GM23338 (cell line): ENCODE measurements at regions not wholly inside any gene's neighbourhood (a gene's known extent, or its start where the extent isn't known, plus 50 kb on each side); places are given as distances from the start of the nearest gene placed in this dataset.

Experiments
- ATAC-seq: fragments of 200-7000 bp; cut with Tn5 transposase; 3 replicates; pipeline ENCODE4 v1.9.1; 2020
- DNase-seq: peaks from one replicate; pipeline ENCODE4 v3.0.0-alpha.2; 2015; ENCODE audit warnings: low spot score
- H2AFZ ChIP-seq: fragments of 200-600 bp; sonication (generic); 2 replicates; pipeline ENCODE4 v1.8.0; 2016; ENCODE audit warnings: antibody characterized with exemption, mild to moderate bottlenecking, moderate library complexity
- H3F3A ChIP-seq: fragments of 200-600 bp; sonication (generic); replicated peaks from 2 replicates; pipeline ENCODE4 v1.8.0; 2017; ENCODE audit warnings: antibody characterized with exemption, mixed run types, low read depth
- H3K27ac ChIP-seq: fragments of 200-600 bp; sonication (generic); 2 replicates; pipeline ENCODE4 v1.6.1; 2016; ENCODE audit warnings: low read depth
- H3K27me3 ChIP-seq: fragments of 200-600 bp; sonication (generic); 2 replicates; pipeline ENCODE4 v1.8.0; 2016; ENCODE audit warnings: mild to moderate bottlenecking, mixed run types, moderate library complexity; ENCODE audit not compliant: insufficient read depth
- H3K36me3 ChIP-seq: fragments of 200-600 bp; sonication (generic); 2 replicates; pipeline ENCODE4 v1.8.0; 2016; ENCODE audit warnings: mild to moderate bottlenecking; ENCODE audit not compliant: insufficient read depth
- H3K4me1 ChIP-seq: fragments of 200-600 bp; sonication (generic); 2 replicates; pipeline ENCODE4 v1.8.0; 2016; ENCODE audit warnings: mild to moderate bottlenecking, moderate library complexity; ENCODE audit not compliant: insufficient read depth
- H3K4me2 ChIP-seq: fragments of 200-600 bp; sonication (generic); 2 replicates; pipeline ENCODE4 v1.7.1; 2017; ENCODE audit warnings: mixed run types
- H3K4me3 ChIP-seq: fragments of 200-600 bp; sonication (generic); 2 replicates; pipeline ENCODE4 v1.6.1; 2016; ENCODE audit warnings: mixed run types
- H3K79me2 ChIP-seq: fragments of 200-600 bp; sonication (generic); replicated peaks from 2 replicates; pipeline ENCODE4 v1.8.0; 2017; ENCODE audit warnings: mild to moderate bottlenecking; ENCODE audit not compliant: insufficient read depth
- H3K9me2 ChIP-seq: fragments of 200-600 bp; sonication (generic); 2 replicates; pipeline ENCODE4 v1.8.0; 2017; ENCODE audit not compliant: insufficient read depth
- H4K20me1 ChIP-seq: fragments of 200-600 bp; sonication (generic); replicated peaks from 2 replicates; pipeline ENCODE4 v1.8.0; 2017; ENCODE audit warnings: mild to moderate bottlenecking; ENCODE audit not compliant: insufficient read depth
- H3K27ac Mint-ChIP-seq: 2 replicates; pipeline ENCODE4 v1.8.0; 2020; ENCODE audit warnings: inconsistent platforms, mild to moderate bottlenecking, moderate library complexity, mixed read lengths
- H3K27me3 Mint-ChIP-seq: 3 replicates; pipeline ENCODE4 v1.8.0; 2022; ENCODE audit warnings: low read depth, mild to moderate bottlenecking, moderate library complexity, mixed read lengths, inconsistent platforms; ENCODE audit not compliant: insufficient read depth, poor library complexity
- H3K36me3 Mint-ChIP-seq: 3 replicates; pipeline ENCODE4 v1.8.0; 2021; ENCODE audit warnings: low read depth, mild to moderate bottlenecking, inconsistent platforms, moderate library complexity, mixed read lengths
- H3K4me1 Mint-ChIP-seq: 3 replicates; pipeline ENCODE4 v1.8.0; 2020; ENCODE audit warnings: mild to moderate bottlenecking, inconsistent platforms, mixed read lengths
- H3K4me3 Mint-ChIP-seq: 3 replicates; pipeline ENCODE4 v1.8.0; 2021; ENCODE audit warnings: moderate library complexity, mild to moderate bottlenecking, inconsistent platforms, mixed read lengths
- H3K9me3 Mint-ChIP-seq: 3 replicates; pipeline ENCODE4 v1.8.0; 2020; ENCODE audit warnings: moderate library complexity, mild to moderate bottlenecking, inconsistent platforms, mixed read lengths
- CREB1 ChIP-seq: fragments of 250-450 bp; sonication (Bioruptor Pico); IDR thresholded peaks from 2 replicates; pipeline ENCODE4 v1.5.0; 2020; ENCODE audit warnings: low read depth, mild to moderate bottlenecking, moderate library complexity
- EZH2 ChIP-seq: fragments of 200-600 bp; sonication (generic); IDR thresholded peaks from one replicate; pipeline ENCODE4 v1.8.0; 2017; ENCODE audit warnings: antibody characterized with exemption, mild to moderate bottlenecking, low read depth; ENCODE audit not compliant: unreplicated experiment
- EZH2phosphoT487 ChIP-seq: fragments of 200-600 bp; sonication (generic); IDR thresholded peaks from one replicate; pipeline ENCODE4 v1.8.1; 2018; ENCODE audit warnings: antibody characterized with exemption; ENCODE audit not compliant: unreplicated experiment
- JUNB ChIP-seq: IDR thresholded peaks from one replicate; pipeline ENCODE4 v1.6.1; 2016; ENCODE audit warnings: antibody characterized with exemption; ENCODE audit not compliant: unreplicated experiment
- NANOG ChIP-seq: IDR thresholded peaks from 2 replicates; pipeline ENCODE4 v1.6.1; 2016; ENCODE audit warnings: antibody characterized with exemption, borderline replicate concordance
- POLR2AphosphoS5 ChIP-seq: IDR thresholded peaks from 2 replicates; pipeline ENCODE4 v1.6.1; 2016; ENCODE audit warnings: antibody characterized with exemption, low read depth
- STAT1 ChIP-seq: IDR thresholded peaks from one replicate; pipeline ENCODE4 v1.6.1; 2016; ENCODE audit warnings: antibody characterized with exemption; ENCODE audit not compliant: unreplicated experiment
- ZNF114 ChIP-seq: fragments of 250-450 bp; sonication (Bioruptor Pico); IDR thresholded peaks from 2 replicates; pipeline ENCODE4 v1.5.0; 2020; ENCODE audit warnings: mild to moderate bottlenecking, moderate library complexity
- ZNF331 ChIP-seq: fragments of 250-450 bp; sonication (Bioruptor Pico); IDR thresholded peaks from 2 replicates; pipeline ENCODE4 v1.5.0; 2020; ENCODE audit warnings: low read depth, mild to moderate bottlenecking, moderate library complexity
- TF ChIP-seq, protein P1 (sequence below): IDR thresholded peaks from 2 replicates; pipeline ENCODE4 v1.6.1; 2016; ENCODE audit warnings: antibody characterized with exemption
- TF ChIP-seq, protein P2 (sequence below): fragments of 250-450 bp; sonication (Bioruptor Pico); IDR thresholded peaks from 2 replicates; pipeline ENCODE4 v1.5.0; 2020; ENCODE audit warnings: mild to moderate bottlenecking, moderate library complexity
- TF ChIP-seq, protein P3 (sequence below): IDR thresholded peaks from one replicate; pipeline ENCODE4 v1.6.1; 2018; ENCODE audit warnings: antibody characterized with exemption; ENCODE audit not compliant: unreplicated experiment
- TF ChIP-seq, protein P4 (sequence below), 2 experiments: fragments of 200-600 bp in 1 of 2; sonication (generic) in 1 of 2; conservative IDR thresholded peaks; 2 replicates each; pipeline versions ENCODE4 v1.5.1 to v1.6.1; 2016 to 2017; ENCODE audit warnings: antibody characterized with exemption in 2 of 2, low read depth in 2 of 2, mild to moderate bottlenecking in 2 of 2, moderate library complexity in 1 of 2

DNA sequence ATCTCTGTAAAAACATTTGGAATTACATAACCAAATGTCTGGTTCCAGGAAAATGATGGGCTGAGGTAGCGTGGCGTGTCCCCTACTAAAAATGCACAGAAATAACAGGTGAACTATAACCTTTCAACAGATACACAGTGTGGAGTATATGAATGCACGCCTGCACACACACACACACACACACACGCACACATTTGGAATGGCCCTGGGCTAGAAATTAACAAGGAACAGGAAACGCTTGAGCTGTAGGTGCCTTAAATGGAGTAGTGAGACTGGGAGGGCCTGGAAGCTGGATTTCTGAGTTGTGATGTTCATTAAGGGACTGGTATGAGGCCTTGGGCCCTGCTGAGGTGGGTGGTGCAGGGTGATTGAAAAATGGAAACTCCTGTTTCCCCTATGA lies 246.5 kb upstream of the C1orf174 start:
- no peak overlapping the region for H3K27ac Mint-ChIP-seq
- Histone ChIP-seq H4K20me1 (no peaks in the 10 kb centered on the region), H3K79me2 (no peaks in the 10 kb centered on the region), H3K4me2 (no peak overlapping the region), H3K27ac (no peak overlapping the region), H3K27me3 (no peaks in the 10 kb centered on the region), H3K4me1 (no peaks in the 10 kb centered on the region), H2AFZ (no peak overlapping the region), H3F3A (no peaks in the 10 kb centered on the region), H3K9me2 (no peaks in the 10 kb centered on the region), H3K36me3 (peaks cover 7% of the 10 kb centered on the region; the same call in 1 of the 2 replicates), H3K4me3 (no peak overlapping the region)
- H3K4me3 Mint-ChIP-seq = no peak overlapping the region
- no peaks in the 10 kb centered on the region; the same call in 2 of the 3 replicates for H3K4me1 Mint-ChIP-seq
- H3K27me3 Mint-ChIP-seq = peaks cover 4% of the 10 kb centered on the region
- DNase-seq (no peak), ATAC-seq (no peak)
- peaks cover 17% of the 10 kb centered on the region; the same call in 2 of the 3 replicates for H3K36me3 Mint-ChIP-seq
- TF ChIP-seq, protein P1, sequence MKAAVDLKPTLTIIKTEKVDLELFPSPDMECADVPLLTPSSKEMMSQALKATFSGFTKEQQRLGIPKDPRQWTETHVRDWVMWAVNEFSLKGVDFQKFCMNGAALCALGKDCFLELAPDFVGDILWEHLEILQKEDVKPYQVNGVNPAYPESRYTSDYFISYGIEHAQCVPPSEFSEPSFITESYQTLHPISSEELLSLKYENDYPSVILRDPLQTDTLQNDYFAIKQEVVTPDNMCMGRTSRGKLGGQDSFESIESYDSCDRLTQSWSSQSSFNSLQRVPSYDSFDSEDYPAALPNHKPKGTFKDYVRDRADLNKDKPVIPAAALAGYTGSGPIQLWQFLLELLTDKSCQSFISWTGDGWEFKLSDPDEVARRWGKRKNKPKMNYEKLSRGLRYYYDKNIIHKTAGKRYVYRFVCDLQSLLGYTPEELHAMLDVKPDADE = no peak
- TF ChIP-seq JUNB (no peak), ZNF114 (no peak), STAT1 (no peak), ZNF331 (CRISPR knock-in tag) (no peak), EZH2phosphoT487 (no peak), NANOG (no peak), CREB1 (CRISPR knock-in tag) (no peak), EZH2 (no peak), POLR2AphosphoS5 (no peak)
- TF ChIP-seq, protein P2, sequence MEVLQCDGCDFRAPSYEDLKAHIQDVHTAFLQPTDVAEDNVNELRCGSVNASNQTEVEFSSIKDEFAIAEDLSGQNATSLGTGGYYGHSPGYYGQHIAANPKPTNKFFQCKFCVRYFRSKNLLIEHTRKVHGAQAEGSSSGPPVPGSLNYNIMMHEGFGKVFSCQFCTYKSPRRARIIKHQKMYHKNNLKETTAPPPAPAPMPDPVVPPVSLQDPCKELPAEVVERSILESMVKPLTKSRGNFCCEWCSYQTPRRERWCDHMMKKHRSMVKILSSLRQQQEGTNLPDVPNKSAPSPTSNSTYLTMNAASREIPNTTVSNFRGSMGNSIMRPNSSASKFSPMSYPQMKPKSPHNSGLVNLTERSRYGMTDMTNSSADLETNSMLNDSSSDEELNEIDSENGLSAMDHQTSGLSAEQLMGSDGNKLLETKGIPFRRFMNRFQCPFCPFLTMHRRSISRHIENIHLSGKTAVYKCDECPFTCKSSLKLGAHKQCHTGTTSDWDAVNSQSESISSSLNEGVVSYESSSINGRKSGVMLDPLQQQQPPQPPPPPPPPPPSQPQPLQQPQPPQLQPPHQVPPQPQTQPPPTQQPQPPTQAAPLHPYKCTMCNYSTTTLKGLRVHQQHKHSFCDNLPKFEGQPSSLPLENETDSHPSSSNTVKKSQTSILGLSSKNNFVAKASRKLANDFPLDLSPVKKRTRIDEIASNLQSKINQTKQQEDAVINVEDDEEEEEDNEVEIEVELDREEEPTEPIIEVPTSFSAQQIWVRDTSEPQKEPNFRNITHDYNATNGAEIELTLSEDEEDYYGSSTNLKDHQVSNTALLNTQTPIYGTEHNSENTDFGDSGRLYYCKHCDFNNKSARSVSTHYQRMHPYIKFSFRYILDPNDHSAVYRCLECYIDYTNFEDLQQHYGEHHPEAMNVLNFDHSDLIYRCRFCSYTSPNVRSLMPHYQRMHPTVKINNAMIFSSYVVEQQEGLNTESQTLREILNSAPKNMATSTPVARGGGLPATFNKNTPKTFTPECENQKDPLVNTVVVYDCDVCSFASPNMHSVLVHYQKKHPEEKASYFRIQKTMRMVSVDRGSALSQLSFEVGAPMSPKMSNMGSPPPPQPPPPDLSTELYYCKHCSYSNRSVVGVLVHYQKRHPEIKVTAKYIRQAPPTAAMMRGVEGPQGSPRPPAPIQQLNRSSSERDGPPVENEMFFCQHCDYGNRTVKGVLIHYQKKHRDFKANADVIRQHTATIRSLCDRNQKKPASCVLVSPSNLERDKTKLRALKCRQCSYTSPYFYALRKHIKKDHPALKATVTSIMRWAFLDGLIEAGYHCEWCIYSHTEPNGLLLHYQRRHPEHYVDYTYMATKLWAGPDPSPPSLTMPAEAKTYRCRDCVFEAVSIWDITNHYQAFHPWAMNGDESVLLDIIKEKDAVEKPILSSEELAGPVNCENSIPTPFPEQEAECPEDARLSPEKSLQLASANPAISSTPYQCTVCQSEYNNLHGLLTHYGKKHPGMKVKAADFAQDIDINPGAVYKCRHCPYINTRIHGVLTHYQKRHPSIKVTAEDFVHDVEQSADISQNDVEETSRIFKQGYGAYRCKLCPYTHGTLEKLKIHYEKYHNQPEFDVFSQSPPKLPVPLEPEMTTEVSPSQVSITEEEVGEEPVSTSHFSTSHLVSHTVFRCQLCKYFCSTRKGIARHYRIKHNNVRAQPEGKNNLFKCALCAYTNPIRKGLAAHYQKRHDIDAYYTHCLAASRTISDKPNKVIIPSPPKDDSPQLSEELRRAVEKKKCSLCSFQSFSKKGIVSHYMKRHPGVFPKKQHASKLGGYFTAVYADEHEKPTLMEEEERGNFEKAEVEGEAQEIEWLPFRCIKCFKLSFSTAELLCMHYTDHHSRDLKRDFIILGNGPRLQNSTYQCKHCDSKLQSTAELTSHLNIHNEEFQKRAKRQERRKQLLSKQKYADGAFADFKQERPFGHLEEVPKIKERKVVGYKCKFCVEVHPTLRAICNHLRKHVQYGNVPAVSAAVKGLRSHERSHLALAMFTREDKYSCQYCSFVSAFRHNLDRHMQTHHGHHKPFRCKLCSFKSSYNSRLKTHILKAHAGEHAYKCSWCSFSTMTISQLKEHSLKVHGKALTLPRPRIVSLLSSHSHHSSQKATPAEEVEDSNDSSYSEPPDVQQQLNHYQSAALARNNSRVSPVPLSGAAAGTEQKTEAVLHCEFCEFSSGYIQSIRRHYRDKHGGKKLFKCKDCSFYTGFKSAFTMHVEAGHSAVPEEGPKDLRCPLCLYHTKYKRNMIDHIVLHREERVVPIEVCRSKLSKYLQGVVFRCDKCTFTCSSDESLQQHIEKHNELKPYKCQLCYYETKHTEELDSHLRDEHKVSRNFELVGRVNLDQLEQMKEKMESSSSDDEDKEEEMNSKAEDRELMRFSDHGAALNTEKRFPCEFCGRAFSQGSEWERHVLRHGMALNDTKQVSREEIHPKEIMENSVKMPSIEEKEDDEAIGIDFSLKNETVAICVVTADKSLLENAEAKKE (CRISPR knock-in tag) = no peak
- TF ChIP-seq, protein P3, sequence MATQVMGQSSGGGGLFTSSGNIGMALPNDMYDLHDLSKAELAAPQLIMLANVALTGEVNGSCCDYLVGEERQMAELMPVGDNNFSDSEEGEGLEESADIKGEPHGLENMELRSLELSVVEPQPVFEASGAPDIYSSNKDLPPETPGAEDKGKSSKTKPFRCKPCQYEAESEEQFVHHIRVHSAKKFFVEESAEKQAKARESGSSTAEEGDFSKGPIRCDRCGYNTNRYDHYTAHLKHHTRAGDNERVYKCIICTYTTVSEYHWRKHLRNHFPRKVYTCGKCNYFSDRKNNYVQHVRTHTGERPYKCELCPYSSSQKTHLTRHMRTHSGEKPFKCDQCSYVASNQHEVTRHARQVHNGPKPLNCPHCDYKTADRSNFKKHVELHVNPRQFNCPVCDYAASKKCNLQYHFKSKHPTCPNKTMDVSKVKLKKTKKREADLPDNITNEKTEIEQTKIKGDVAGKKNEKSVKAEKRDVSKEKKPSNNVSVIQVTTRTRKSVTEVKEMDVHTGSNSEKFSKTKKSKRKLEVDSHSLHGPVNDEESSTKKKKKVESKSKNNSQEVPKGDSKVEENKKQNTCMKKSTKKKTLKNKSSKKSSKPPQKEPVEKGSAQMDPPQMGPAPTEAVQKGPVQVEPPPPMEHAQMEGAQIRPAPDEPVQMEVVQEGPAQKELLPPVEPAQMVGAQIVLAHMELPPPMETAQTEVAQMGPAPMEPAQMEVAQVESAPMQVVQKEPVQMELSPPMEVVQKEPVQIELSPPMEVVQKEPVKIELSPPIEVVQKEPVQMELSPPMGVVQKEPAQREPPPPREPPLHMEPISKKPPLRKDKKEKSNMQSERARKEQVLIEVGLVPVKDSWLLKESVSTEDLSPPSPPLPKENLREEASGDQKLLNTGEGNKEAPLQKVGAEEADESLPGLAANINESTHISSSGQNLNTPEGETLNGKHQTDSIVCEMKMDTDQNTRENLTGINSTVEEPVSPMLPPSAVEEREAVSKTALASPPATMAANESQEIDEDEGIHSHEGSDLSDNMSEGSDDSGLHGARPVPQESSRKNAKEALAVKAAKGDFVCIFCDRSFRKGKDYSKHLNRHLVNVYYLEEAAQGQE = no peak
- TF ChIP-seq, protein P4, sequence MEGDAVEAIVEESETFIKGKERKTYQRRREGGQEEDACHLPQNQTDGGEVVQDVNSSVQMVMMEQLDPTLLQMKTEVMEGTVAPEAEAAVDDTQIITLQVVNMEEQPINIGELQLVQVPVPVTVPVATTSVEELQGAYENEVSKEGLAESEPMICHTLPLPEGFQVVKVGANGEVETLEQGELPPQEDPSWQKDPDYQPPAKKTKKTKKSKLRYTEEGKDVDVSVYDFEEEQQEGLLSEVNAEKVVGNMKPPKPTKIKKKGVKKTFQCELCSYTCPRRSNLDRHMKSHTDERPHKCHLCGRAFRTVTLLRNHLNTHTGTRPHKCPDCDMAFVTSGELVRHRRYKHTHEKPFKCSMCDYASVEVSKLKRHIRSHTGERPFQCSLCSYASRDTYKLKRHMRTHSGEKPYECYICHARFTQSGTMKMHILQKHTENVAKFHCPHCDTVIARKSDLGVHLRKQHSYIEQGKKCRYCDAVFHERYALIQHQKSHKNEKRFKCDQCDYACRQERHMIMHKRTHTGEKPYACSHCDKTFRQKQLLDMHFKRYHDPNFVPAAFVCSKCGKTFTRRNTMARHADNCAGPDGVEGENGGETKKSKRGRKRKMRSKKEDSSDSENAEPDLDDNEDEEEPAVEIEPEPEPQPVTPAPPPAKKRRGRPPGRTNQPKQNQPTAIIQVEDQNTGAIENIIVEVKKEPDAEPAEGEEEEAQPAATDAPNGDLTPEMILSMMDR (conservative IDR thresholded peaks at IDR 0.05; ENCODE audit: low read depth in 2 of 2) = no peak
- H3K9me3 Mint-ChIP-seq = peaks cover 57% of the 10 kb centered on the region
